H1 (cell line): ENCODE measurements at regions not wholly inside any gene's neighbourhood (a gene's known extent, or its start where the extent isn't known, plus 50 kb on each side); places are given as distances from the start of the nearest gene placed in this dataset.

ENCODE experiments used
- ASH2L ChIP-seq: fragments of 200-600, 300-600 bp; sonication (generic); IDR thresholded peaks from one replicate; pipeline ENCODE4 v1.7.1; 2017; ENCODE audit warnings: low read length
- CTCF ChIP-seq, 3 experiments: IDR thresholded peaks; 1 replicate in 2 of 3; 2 replicates in 1 of 3; pipeline versions ENCODE4 v1.5.1 to v1.6.1; 2011; ENCODE audit warnings: low read length in 3 of 3, mild to moderate bottlenecking in 3 of 3, inconsistent platforms in 2 of 3, low read depth in 1 of 3, moderate library complexity in 1 of 3; ENCODE audit not compliant: insufficient read depth in 1 of 3; ENCODE audit errors: control extremely low read depth in 1 of 3
- E2F6 ChIP-seq: IDR thresholded peaks from 2 replicates; pipeline ENCODE4 v1.6.1; 2012; ENCODE audit warnings: inconsistent platforms
- JUND ChIP-seq: IDR thresholded peaks from 2 replicates; pipeline ENCODE4 v1.6.1; 2011; ENCODE audit warnings: mild to moderate bottlenecking, improper control_type of control experiment, low read length

GRCh38 chr6:27019651-27020552 lies 227.6 kb upstream of the PRSS16 start (continued):
- TF ChIP-seq CTCF (IDR thresholded peaks at IDR 0.05; ENCODE audit: control extremely low read depth in 1 of 3, insufficient read depth in 1 of 3, low read depth in 1 of 3, low read length in 3 of 3) (no peak), JUND (no peak), E2F6 (peak; percentile 32; the same call in 1 of the 2 replicates), ASH2L (peak; percentile 100)
- TF ChIP-seq, all 59 proteins: peak for 22
